Liver (tissue), 8 donors: ENCODE measurements at regions not wholly inside any gene's neighbourhood (a gene's known extent, or its start where the extent isn't known, plus 50 kb on each side); places are given as distances from the start of the nearest gene placed in this dataset.

ENCODE experiments used
- DNase-seq: peaks from one replicate; pipeline ENCODE4 v3.0.0-alpha.2; 2017; ENCODE audit warnings: low spot score
- H3K27ac ChIP-seq, 2 donors: one replicate each; pipeline ENCODE4 v1.7.0; 2013; ENCODE audit warnings: inconsistent platforms in 2 of 2, low read length in 2 of 2, control low read depth in 1 of 2, low read depth in 1 of 2, mild to moderate bottlenecking in 1 of 2
- H3K27me3 ChIP-seq, 4 donors: one replicate each; pipeline versions ENCODE4 v1.6.1 to v1.7.0; 2013; ENCODE audit warnings: low read length in 3 of 4, inconsistent platforms in 1 of 4, mild to moderate bottlenecking in 1 of 4, moderate library complexity in 1 of 4; ENCODE audit not compliant: control insufficient read depth in 4 of 4, insufficient read depth in 4 of 4
- H3K36me3 ChIP-seq, 4 donors: one replicate each; pipeline versions ENCODE4 v1.6.1 to v1.7.0; 2013; ENCODE audit warnings: low read length in 3 of 4, mild to moderate bottlenecking in 3 of 4, low read depth in 1 of 4, moderate library complexity in 1 of 4; ENCODE audit not compliant: control insufficient read depth in 4 of 4, insufficient read depth in 3 of 4
- H3K4me1 ChIP-seq, 4 donors: one replicate each; pipeline versions ENCODE4 v1.6.1 to v1.7.0; 2013; ENCODE audit warnings: low read length in 3 of 4, mild to moderate bottlenecking in 3 of 4, moderate library complexity in 1 of 4; ENCODE audit not compliant: control insufficient read depth in 4 of 4, insufficient read depth in 4 of 4
- H3K4me3 ChIP-seq, 3 donors: one replicate each; pipeline versions ENCODE4 v1.6.1 to v1.7.0; 2013; ENCODE audit warnings: low read length in 3 of 3, control low read depth in 1 of 3, low read depth in 1 of 3, mild to moderate bottlenecking in 1 of 3
- H3K9ac ChIP-seq, 2 donors: one replicate each; pipeline ENCODE4 v1.7.0; 2013; ENCODE audit warnings: low read length in 2 of 2, mild to moderate bottlenecking in 2 of 2, moderate library complexity in 2 of 2, control low read depth in 1 of 2, low read depth in 1 of 2
- H3K9me3 ChIP-seq, 4 donors: one replicate each; pipeline versions ENCODE4 v1.6.1 to v1.7.0; 2013; ENCODE audit warnings: low read length in 3 of 4; ENCODE audit not compliant: control insufficient read depth in 4 of 4
- FOXA1 ChIP-seq: IDR thresholded peaks from 2 replicates; pipeline ENCODE4 v1.6.1; 2016; ENCODE audit warnings: antibody characterized with exemption
- FOXA2 ChIP-seq: IDR thresholded peaks from 2 replicates; pipeline ENCODE4 v1.6.1; 2016; ENCODE audit warnings: antibody characterized with exemption
- HNF4A ChIP-seq, 2 donors: conservative IDR thresholded peaks; 2 replicates each; pipeline ENCODE4 v1.6.1; 2016; ENCODE audit warnings: antibody characterized with exemption in 2 of 2, mild to moderate bottlenecking in 2 of 2
- HNF4G ChIP-seq: IDR thresholded peaks from 2 replicates; pipeline ENCODE4 v1.6.1; 2016; ENCODE audit warnings: antibody characterized with exemption
- MAX ChIP-seq: IDR thresholded peaks from 2 replicates; pipeline ENCODE4 v1.6.1; 2016; ENCODE audit warnings: antibody characterized with exemption
- NR2F2 ChIP-seq: IDR thresholded peaks from 2 replicates; pipeline ENCODE4 v1.6.1; 2016; ENCODE audit warnings: antibody characterized with exemption
- RAD21 ChIP-seq, 2 donors: IDR thresholded peaks; 2 replicates each; pipeline ENCODE4 v1.6.1; 2016; ENCODE audit warnings: antibody characterized with exemption in 2 of 2, mild to moderate bottlenecking in 2 of 2
- REST ChIP-seq: IDR thresholded peaks from 2 replicates; pipeline ENCODE4 v1.6.1; 2016; ENCODE audit warnings: antibody characterized with exemption, mild to moderate bottlenecking
- RXRA ChIP-seq, 2 donors: IDR thresholded peaks; 2 replicates each; pipeline ENCODE4 v1.6.1; 2017 to 2018; ENCODE audit warnings: antibody characterized with exemption in 2 of 2, mild to moderate bottlenecking in 1 of 2
- SP1 ChIP-seq: IDR thresholded peaks from 2 replicates; pipeline ENCODE4 v1.6.1; 2018; ENCODE audit warnings: antibody characterized with exemption, mild to moderate bottlenecking
- TAF1 ChIP-seq: conservative IDR thresholded peaks from 2 replicates; pipeline ENCODE4 v1.6.1; 2016; ENCODE audit warnings: antibody characterized with exemption, mild to moderate bottlenecking
- WGBS: extraction: QIAGEN DNeasy Blood & Tissue Kit; methylation state at CpG from one replicate; pipeline ENCODE4 v1.1.7; 2013; 5-methylcytosine and 5-hydroxymethylcytosine counted together
- TF ChIP-seq, protein P1 (sequence below): fragments of 150-350 bp; IDR thresholded peaks from 2 replicates; pipeline ENCODE4 v1.5.1; 2017; ENCODE audit warnings: improper control_type of control experiment, low read depth, low read length; ENCODE audit not compliant: missing input control
- donor health status: healthy.
- donor health status: healthy.
- donor health status: healthy.
- donor health status: healthy.
- donor health status: healthy.

GRCh38 chr3:154889227-154889634, 190.9 kb upstream of the MME start:
- WGBS, result 91% methylated on average over 36 of the region's 36 CpGs
- no peak overlapping the region for H3K27ac ChIP-seq
- H3K9ac ChIP-seq, result no peak overlapping the region
- no peak for TF ChIP-seq TAF1
- TF ChIP-seq MAX, result no peak
- TF ChIP-seq NR2F2, result no peak
- H3K36me3 ChIP-seq, result no peaks in the 10 kb centered on the region
- H3K27me3 ChIP-seq, result peaks cover 0 to 2% (median 0%) of the 10 kb centered on the region in 4 donors
- no peak overlapping the region for H3K4me3 ChIP-seq
- H3K9me3 ChIP-seq, result no peaks in the 10 kb centered on the region
- no peaks in the 10 kb centered on the region for H3K4me1 ChIP-seq
- DNase-seq, result no peak

DNA sequence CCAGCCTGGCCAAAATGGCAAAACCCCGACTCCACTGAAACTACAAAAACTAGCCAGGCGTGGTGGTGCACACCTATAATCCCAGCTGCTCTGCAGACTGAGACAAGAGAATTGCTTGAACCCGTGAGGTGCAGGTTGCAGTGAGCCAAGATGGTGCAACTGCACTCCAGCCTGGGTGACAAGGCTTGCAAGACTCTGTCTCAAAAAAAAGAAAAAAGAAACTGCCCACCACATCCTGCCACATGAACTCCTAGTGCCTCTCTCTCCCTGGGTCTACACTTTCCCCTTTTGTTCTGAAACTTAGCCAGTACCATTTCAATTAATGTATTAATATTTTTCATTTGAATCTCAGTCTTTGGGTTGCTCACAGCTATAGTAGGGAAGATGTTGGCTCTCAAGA, 192.2 kb upstream of the MME start:
- Histone ChIP-seq H3K27me3 (peaks cover 0 to 2% (median 0%) of the 10 kb centered on the region in 4 donors), H3K4me1 (no peaks in the 10 kb centered on the region), H3K9ac (no peak overlapping the region), H3K4me3 (no peak overlapping the region), H3K27ac (no peak overlapping the region), H3K9me3 (no peaks in the 10 kb centered on the region), H3K36me3 (no peaks in the 10 kb centered on the region)
- DNase-seq, result no peak
- 86% methylated on average over 3 of the region's 3 CpGs for WGBS
- no peak for TF ChIP-seq FOXA1

DNA sequence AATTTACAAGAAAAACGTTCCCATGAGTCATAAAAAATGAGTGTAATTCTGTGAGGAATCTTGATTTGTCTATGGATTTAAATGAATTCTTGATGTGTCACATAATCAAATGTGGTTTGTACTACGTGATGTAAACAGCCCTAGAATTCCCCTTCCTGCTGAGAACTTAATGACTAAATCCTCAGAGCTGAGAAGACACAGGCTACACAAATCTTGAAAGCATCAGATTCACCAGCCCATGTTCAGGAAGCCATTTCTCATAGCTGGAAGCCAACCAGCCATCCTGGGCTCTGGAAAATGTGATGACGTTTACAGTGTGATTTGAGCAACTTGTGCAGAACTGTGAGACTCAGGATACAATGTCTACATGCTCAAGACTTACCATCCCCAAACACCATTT, 193.7 kb upstream of the MME start:
- WGBS, result 52% methylated on average over 3 of the region's 3 CpGs
- no peaks in the 10 kb centered on the region for H3K9me3 ChIP-seq
- no peak for TF ChIP-seq REST
- no peak for TF ChIP-seq SP1
- TF ChIP-seq RAD21 (IDR thresholded peaks at IDR 0.05), result no peak
- no peak for TF ChIP-seq HNF4G
- TF ChIP-seq MAX, result no peak

DNA sequence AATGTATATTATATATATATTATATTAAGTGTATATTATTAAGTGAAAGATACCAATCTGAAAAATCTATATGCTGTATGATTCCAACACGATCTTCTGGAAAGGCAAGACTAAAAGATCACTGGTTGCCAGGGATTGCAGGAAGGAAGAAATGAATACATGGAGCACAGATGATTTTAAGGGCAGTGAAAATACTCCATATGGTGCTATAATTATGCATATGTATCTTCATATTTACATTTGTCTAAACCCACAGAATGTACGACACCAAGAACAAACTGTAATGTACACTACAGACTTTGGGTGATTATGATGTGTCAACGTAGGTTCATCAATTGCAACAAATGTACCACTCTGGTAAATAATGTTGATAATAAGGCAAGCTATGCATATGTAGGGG, 194.7 kb upstream of the MME start:
- 78% methylated on average over 3 of the region's 3 CpGs for WGBS
- H3K9ac ChIP-seq, result no peak overlapping the region
- no peaks in the 10 kb centered on the region for H3K4me1 ChIP-seq
- TF ChIP-seq HNF4A (conservative IDR thresholded peaks at IDR 0.05) (no peak), RAD21 (IDR thresholded peaks at IDR 0.05) (no peak), NR2F2 (no peak), RXRA (IDR thresholded peaks at IDR 0.05) (no peak), REST (no peak), FOXA2 (no peak), TAF1 (no peak)
- TF ChIP-seq, protein P1, sequence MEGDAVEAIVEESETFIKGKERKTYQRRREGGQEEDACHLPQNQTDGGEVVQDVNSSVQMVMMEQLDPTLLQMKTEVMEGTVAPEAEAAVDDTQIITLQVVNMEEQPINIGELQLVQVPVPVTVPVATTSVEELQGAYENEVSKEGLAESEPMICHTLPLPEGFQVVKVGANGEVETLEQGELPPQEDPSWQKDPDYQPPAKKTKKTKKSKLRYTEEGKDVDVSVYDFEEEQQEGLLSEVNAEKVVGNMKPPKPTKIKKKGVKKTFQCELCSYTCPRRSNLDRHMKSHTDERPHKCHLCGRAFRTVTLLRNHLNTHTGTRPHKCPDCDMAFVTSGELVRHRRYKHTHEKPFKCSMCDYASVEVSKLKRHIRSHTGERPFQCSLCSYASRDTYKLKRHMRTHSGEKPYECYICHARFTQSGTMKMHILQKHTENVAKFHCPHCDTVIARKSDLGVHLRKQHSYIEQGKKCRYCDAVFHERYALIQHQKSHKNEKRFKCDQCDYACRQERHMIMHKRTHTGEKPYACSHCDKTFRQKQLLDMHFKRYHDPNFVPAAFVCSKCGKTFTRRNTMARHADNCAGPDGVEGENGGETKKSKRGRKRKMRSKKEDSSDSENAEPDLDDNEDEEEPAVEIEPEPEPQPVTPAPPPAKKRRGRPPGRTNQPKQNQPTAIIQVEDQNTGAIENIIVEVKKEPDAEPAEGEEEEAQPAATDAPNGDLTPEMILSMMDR, result no peak
- H3K27me3 ChIP-seq, result peaks cover 0 to 2% (median 0%) of the 10 kb centered on the region in 4 donors
- no peak overlapping the region for H3K27ac ChIP-seq
- DNase-seq, result no peak
- no peaks in the 10 kb centered on the region for H3K9me3 ChIP-seq
- H3K4me3 ChIP-seq, result no peak overlapping the region
- no peaks in the 10 kb centered on the region for H3K36me3 ChIP-seq

More for the DNA sequence above, 193.7 kb upstream of the MME start:
- no peaks in the 10 kb centered on the region for H3K36me3 ChIP-seq
- DNase-seq, result no peak
- no peak overlapping the region for H3K4me3 ChIP-seq
- no peak overlapping the region for H3K27ac ChIP-seq
- H3K9ac ChIP-seq, result no peak overlapping the region
- H3K4me1 ChIP-seq, result no peaks in the 10 kb centered on the region
- peaks cover 0 to 2% (median 0%) of the 10 kb centered on the region in 4 donors for H3K27me3 ChIP-seq
